ENCODE measurements at regions not wholly inside any gene's neighbourhood (a gene's known extent, or its start where the extent isn't known, plus 50 kb on each side); places are given as distances from the start of the nearest gene placed in this dataset.

DNA sequence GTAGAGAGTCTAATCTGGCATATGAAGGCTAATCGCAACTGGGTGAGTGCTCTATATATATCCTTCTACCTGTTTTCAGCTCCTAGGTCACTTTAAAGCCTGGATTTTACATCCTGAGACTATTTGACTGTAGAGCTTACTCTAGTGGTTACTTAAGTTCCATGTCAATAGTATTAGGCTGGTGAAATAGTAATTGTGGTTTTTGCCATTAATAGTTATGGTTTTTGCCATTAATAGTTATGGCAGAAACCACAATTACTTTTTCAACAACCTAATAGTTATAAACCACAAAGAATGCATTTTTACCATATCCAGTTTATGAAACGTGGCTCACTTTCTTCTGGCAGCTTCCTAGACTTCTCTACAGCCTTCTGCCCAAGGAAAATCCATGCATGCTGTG is 263.1 kb upstream of the KIAA1217 start:
- no peak overlapping the region for H2AK5ac ChIP-seq (ENCODE audit: low read depth, low read length)
- CTCF ChIA-PET (ENCODE audit: partially characterized antibody): interaction anchor here (0.7 kb wide), 1 partner anchor 257 kb away, joined by 3 read pairs; no protein-coding TSS in a partner anchor
- no peak overlapping the region for H3K4me2 ChIP-seq (ENCODE audit: insufficient read depth in 1 of 2, low read depth in 2 of 2, low read length in 2 of 2)
- no peaks in the 10 kb centered on the region for H4K20me1 ChIP-seq (replicated peaks in 1 of 2; ENCODE audit: control insufficient read depth in 1 of 2, insufficient read depth in 2 of 2, low read length in 2 of 2)
- no peaks in the 10 kb centered on the region for H3K79me2 ChIP-seq (ENCODE audit: control insufficient read depth in 1 of 2, insufficient read depth in 2 of 2, low read length in 2 of 2)
- H3K36me3 ChIP-seq (ENCODE audit: control insufficient read depth in 2 of 4, insufficient read depth in 4 of 4, low read length in 3 of 4): no peaks in the 10 kb centered on the region
- H3K4me3 ChIP-seq (ENCODE audit: extremely low read depth in 1 of 4, insufficient read depth in 2 of 4, low read depth in 3 of 4, low read length in 4 of 4): no peak overlapping the region
- H3K27ac ChIP-seq (ENCODE audit: low read depth, low read length): no peak overlapping the region
- H2BK5ac ChIP-seq (ENCODE audit: low read depth, low read length): no peak overlapping the region
- WGBS, 2 experiments (ENCODE audit: extremely low coverage in 1 of 2, insufficient coverage in 1 of 2, insufficient read length in 1 of 2, insufficient replicate concordance in 2 of 2, low coverage in 1 of 2, low lambda C conversion rate in 2 of 2, missing lambda C conversion rate in 1 of 2): 91% methylated on average over 2 of the region's 2 CpGs; no CpG with 5 or more reads in 1 of the 2 experiments
- H3K4me1 ChIP-seq (replicated peaks in 1 of 4; ENCODE audit: control insufficient read depth in 3 of 4, insufficient read depth in 4 of 4, low read length in 3 of 4): no peaks in the 10 kb centered on the region
- POLR2A ChIA-PET (ENCODE audit: partially characterized antibody): no interaction called here
- H3K79me1 ChIP-seq (ENCODE audit: low read depth, low read length): no peaks in the 10 kb centered on the region
- no peak overlapping the region for H3K23ac ChIP-seq (ENCODE audit: insufficient read length)
- no peaks in the 10 kb centered on the region for H3K23me2 ChIP-seq (ENCODE audit: low read depth, low read length)
- no peak for FAIRE-seq
- no peak overlapping the region for H4K5ac ChIP-seq (ENCODE audit: insufficient read length, low read depth, low read length)
- no peak for TF ChIP-seq POLR2AphosphoS5 (IDR thresholded peaks at IDR 0.05; ENCODE audit: low read depth, low read length)
- no peak for TF ChIP-seq PHF8 (conservative IDR thresholded peaks at IDR 0.05; ENCODE audit: low read depth, low read length)
- TF ChIP-seq CBX8 (IDR thresholded peaks at IDR 0.05; ENCODE audit: borderline replicate concordance, low read depth, low read length): no peak
- TF ChIP-seq, protein P1, sequence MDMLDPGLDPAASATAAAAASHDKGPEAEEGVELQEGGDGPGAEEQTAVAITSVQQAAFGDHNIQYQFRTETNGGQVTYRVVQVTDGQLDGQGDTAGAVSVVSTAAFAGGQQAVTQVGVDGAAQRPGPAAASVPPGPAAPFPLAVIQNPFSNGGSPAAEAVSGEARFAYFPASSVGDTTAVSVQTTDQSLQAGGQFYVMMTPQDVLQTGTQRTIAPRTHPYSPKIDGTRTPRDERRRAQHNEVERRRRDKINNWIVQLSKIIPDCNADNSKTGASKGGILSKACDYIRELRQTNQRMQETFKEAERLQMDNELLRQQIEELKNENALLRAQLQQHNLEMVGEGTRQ (IDR thresholded peaks at IDR 0.05; ENCODE audit: low read length): no peak
- TF ChIP-seq BCL11A (IDR thresholded peaks at IDR 0.05; ENCODE audit: low read depth in 2 of 2, low read length in 2 of 2): no peak
- TF ChIP-seq KDM5A (IDR thresholded peaks at IDR 0.05; ENCODE audit: low read length): no peak
- no peak for TF ChIP-seq TAF1 (IDR thresholded peaks at IDR 0.05; ENCODE audit: low read depth, low read length)
- TF ChIP-seq, protein P2, sequence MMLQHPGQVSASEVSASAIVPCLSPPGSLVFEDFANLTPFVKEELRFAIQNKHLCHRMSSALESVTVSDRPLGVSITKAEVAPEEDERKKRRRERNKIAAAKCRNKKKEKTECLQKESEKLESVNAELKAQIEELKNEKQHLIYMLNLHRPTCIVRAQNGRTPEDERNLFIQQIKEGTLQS (IDR thresholded peaks at IDR 0.05; ENCODE audit: insufficient read depth, low read depth, low read length): no peak
- H3K56ac ChIP-seq (replicated peaks; ENCODE audit: insufficient read length, low read depth, low read length): no peak overlapping the region
- H2BK20ac ChIP-seq (ENCODE audit: low read length): no peak overlapping the region
- no peak overlapping the region for H4K8ac ChIP-seq (ENCODE audit: extremely low read depth, insufficient read depth, low read length)
- H3K4ac ChIP-seq (replicated peaks; ENCODE audit: insufficient read length, low read depth, low read length): no peak overlapping the region
- DNase-seq (ENCODE audit: low read depth in 1 of 2, low spot score in 2 of 2): no peak
- H3K18ac ChIP-seq (ENCODE audit: extremely low read depth, low read length): no peak overlapping the region
- no peak overlapping the region for H2BK15ac ChIP-seq (ENCODE audit: low read length)
- no peak overlapping the region for H3K14ac ChIP-seq (ENCODE audit: insufficient read length)
- no peak overlapping the region for H2BK12ac ChIP-seq (ENCODE audit: low read depth, low read length)
- no peak overlapping the region for H3K9ac ChIP-seq (replicated peaks in 1 of 4; ENCODE audit: extremely low read depth in 1 of 4, low read depth in 3 of 4, low read length in 3 of 4)
- H2AFZ ChIP-seq (ENCODE audit: low read length): no peak overlapping the region
- H3K9me3 ChIP-seq (ENCODE audit: insufficient read depth in 2 of 2, low read depth in 1 of 2, low read length in 1 of 2): no peaks in the 10 kb centered on the region
- H2BK120ac ChIP-seq (replicated peaks; ENCODE audit: low read depth, low read length): no peak overlapping the region
- H4K91ac ChIP-seq (replicated peaks; ENCODE audit: insufficient read length, low read length): no peak overlapping the region
- H3K27me3 ChIP-seq (replicated peaks in 1 of 4; ENCODE audit: control insufficient read depth in 3 of 4, extremely low read depth in 1 of 4, insufficient read depth in 3 of 4, low read length in 3 of 4): no peaks in the 10 kb centered on the region
